ENCODE measurements at regions not wholly inside any gene's neighbourhood (a gene's known extent, or its start where the extent isn't known, plus 50 kb on each side); places are given as distances from the start of the nearest gene placed in this dataset.

GRCh38 chr5:60248901-60249300 is 355.4 kb upstream of the PDE4D start:
- TF ChIP-seq CTCF (IDR thresholded peaks at IDR 0.05) = no peak
- TF ChIP-seq POLR2A (IDR thresholded peaks at IDR 0.05) = no peak
